HG03135 (cell line): ENCODE measurements at regions not wholly inside any gene's neighbourhood (a gene's known extent, or its start where the extent isn't known, plus 50 kb on each side); places are given as distances from the start of the nearest gene placed in this dataset.

ENCODE experiments used
- ATAC-seq: cut with Tn5 transposase; IDR thresholded peaks from one replicate; pipeline ENCODE4 v1.9.1; 2021; ENCODE audit warnings: mild to moderate bottlenecking, moderate library complexity; ENCODE audit not compliant: unreplicated experiment

GRCh38 chr1:81232420-81232819, 568.3 kb upstream of the ADGRL2 start:
- ATAC-seq = no peak

DNA sequence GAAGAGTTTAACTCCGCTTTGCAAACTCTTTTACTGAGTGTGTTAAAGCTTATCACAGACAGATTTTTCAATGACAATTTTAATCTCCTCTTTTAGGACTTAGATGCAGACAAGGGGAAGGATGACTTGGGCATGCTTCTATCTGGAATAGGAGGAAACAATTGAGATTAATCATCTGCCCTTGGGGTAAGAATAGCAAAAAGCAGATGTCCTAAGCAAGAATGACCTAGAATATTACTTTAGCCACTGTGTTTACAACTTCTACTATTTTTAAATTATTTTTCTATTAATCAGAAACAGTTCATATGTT, 569.0 kb upstream of the ADGRL2 start:
- no peak for ATAC-seq

GRCh38 chr1:81230983-81231728, 569.6 kb upstream of the ADGRL2 start:
- ATAC-seq = no peak

DNA sequence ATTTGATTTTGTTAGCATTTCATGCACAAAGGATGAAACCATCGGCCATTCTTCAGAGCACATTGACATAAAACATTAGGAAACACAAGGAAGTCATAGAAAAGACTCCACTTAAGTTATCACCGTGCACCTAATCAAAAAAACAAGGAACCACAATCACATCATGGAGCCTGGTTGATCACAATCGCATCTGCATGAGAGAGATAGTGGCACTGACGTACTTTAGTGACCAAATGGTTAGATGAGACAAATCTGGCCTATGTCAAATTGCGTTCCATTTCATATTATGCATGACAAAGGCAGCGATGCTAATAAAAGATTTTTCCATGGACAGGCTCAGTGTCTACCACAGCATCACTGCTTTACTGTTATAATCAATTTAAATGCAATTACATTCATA, 571.8 kb upstream of the ADGRL2 start:
- ATAC-seq = no peak

DNA sequence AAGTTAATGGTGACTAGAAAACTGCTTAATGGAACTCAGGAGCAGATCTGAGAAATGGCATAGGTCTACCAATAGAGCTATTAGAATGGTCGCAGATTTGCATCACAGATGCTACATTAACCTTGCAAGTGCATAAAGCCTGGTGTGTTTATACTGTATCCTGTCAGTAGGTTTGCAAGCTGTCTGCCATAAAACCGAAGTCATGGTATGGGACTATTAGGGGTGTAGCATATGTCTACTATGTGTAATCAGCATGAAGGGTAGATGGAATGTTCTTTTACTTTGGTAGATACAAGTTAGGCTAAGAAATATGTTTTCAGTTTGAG, 574.2 kb upstream of the ADGRL2 start:
- ATAC-seq = no peak

DNA sequence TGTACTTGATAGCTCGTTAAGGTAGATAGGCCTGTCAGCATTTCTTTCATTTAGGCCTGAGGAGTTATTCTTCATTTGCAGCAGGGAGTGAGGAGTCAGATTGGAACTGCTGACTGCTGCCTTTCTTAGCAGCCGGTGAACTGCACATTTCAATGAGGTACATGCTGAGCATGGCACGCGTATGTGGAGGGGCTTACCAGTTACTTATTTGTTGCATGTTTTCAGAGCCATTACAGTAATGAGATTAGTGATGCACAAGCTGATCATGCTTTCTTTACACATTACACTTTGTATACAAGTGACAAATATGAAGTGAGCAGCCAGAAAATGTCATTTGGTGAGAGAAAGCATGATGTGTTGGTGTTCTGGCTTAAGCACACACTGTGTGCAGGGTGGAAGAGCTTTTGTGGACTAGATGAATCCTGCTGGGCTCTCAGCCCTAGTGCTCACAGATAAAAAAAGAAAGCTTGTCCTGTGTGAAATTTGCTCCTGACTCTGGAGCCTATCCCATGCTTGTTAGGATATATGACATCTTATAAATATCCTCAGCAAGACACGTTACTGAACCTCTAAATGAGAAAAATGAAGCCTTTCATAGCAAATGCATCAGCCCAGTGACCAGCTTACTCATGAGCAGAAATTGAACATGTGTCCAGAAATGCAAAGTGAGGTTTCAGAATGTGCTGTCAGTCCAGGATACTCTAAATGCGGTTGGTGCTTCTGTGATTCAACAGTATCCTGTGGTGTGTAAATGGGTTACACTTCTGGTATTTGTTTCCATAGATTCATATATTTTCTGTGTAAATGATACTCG, 574.7 kb upstream of the ADGRL2 start:
- ATAC-seq = no peak

GRCh38 chr1:81224222-81224621, 576.5 kb upstream of the ADGRL2 start:
- ATAC-seq = no peak

- no peak for ATAC-seq
Measured at GRCh38 chr1:81221564-81221963, 579.2 kb upstream of the ADGRL2 start.

DNA sequence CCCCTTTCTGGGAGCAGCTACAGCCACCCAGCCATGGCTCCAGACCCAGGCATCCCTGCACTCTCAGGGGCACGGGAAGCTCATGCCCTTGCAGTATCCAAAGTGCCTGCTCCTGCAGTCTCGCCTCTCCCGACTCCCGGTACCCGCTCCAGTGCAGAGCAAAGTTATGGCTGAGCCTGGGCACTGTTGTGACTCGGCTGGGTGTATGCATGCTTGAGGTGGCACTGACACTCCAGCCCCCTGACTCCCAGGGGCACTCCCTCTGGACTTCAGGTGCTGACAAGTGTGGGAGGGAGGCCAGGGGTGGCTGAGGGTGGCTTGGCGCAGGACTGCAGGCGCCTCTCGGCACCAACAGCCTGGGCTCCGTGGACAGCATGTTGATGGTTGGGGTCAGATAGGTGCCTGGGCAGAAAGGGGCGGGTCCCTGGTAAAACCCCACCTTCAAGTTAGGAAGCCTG, 580.1 kb upstream of the ADGRL2 start:
- ATAC-seq = no peak

- no peak for ATAC-seq
Measured at GRCh38 chr1:81217058-81217457, 583.7 kb upstream of the ADGRL2 start.

- no peak for ATAC-seq
Measured at GRCh38 chr1:81213279-81213678, 587.5 kb upstream of the ADGRL2 start.

DNA sequence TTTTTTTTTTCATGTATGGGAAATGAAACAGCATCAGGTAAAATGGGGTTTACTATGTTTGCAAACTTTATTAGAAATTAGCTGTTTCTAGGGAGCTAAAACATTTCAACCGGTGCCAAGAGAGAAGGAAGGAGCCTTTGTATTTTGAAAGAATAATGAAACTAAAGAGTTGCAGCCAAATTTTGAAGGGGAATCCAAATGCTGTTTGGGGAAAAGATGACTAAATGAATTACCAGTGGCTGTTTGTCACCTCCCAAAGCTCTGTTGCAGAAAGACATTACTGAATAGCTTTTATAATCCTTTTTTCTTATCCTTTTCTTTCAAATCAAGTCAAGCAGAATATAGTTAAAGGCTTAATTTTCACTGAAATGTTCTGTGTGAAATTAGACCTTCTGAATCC, 591.3 kb upstream of the ADGRL2 start:
- no peak for ATAC-seq

DNA sequence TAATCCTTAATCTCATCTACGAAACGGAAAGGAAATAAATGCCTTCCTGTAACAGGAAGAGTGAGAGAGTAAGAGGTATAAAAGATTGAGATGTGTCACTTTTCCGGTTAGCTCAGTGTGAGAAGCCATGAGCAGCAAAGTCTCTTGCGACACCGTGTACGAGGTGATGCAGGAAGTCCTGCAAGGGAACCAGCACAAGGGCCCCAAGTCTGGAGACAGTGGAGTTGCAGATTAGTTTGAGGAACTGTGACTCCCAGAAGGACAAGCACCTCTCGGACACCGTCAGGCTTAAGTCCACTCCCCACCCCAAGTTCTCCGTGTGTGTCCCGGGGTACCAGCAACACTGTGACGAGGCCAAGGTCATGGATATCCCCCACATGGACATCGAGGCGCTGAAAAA, 592.3 kb upstream of the ADGRL2 start:
- no peak for ATAC-seq

- ATAC-seq = no peak
Measured at GRCh38 chr1:81205956-81206355, 594.8 kb upstream of the ADGRL2 start.

DNA sequence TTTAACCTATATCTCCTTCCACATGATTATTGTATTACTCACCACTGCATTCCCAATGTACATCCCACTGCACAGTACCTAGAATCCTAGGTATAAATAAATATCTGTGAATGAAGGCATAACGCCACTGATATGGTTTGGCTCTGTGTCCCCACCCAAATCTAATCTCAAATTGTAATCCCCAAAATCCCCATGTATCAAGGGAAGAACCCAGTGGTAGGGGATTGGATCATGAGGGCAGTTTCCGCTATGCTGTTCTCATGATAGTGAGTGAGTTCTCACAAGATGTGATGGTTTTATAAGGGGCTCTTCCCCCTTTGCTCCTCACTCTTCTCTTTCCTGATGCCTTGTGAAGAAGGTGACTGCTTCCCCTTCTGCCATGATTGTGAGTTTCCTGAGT, 599.0 kb upstream of the ADGRL2 start:
- ATAC-seq = no peak

DNA sequence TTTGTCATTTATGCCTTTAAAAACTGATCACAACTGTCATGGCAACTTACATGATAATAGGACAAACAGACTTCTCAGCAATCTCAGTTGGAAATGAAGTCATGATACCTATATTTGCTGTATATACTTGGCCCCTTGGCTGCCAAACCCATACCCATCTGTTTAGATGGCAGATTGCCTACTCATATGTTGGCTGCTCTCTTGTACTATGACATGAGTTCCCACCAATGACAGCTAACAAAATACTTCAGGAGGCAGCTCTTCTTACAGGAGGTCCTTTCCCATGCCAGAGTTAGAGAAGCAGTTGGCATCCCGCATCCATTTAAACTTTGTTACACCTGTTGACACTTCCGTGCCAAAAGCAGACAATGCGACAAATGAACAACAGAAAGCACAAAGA, 603.1 kb upstream of the ADGRL2 start:
- no peak for ATAC-seq

DNA sequence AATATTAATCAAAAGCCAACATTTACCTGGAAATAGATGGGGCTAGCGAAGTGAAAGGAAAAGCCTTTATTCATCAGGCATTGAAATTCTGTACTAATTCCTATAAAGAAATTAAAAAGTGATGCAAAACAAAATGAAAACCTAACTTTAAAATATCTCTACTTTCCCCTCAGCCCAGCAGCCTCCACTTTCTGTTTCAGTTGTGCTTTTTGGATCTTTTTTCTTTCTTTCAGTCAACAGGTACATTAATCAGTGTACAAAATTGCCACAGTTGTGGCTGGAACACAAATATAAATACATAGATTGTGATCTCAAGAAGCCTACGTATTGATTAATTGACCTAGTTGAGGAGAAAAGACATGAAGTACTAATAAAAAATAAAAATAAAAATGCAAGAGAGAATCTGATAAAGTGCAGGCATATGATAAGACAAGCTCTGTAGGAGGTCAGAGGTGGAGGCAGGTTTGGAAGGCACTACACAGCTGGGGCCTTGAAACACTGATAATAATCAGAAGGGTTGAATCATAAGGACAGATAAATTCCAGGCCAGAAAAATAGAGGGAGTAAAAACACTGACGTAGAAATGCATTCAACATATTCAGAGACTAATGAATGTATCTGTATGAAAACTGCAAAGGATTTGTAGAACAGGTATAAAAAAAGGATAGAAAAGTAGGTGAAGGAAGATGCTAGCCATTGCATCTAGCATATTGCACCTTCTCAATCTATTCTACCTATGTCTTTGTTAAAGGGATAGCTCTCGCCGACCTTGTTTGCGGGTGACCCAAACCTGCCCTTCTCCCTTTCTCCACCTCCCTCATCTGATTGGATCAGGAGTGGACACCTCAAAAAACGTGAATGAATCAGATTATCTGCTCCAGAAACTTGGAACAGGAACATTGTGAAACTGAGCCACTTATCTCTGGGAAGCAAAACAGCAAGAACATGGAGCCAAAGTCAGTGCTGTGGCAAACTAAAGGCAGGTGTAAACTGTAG, 607.8 kb upstream of the ADGRL2 start:
- ATAC-seq = no peak

DNA sequence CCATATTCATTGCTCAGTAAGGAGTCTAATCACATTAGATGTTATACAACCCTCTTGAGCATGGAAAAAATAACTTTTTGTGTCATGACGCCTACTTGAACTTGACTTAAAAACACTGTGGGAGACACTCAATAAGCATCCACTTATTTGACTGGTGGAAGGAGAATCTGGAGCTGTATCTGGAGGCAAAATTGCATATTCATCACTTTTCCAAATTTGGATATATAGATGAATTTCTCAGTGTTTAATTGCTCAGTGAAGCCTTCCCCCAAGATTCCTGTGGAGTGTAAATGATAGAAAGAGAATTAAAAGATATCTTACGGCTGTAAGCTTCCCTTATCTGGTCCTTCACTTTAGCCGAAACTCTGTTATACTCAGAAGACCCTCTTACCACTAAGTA, 610.7 kb upstream of the ADGRL2 start:
- ATAC-seq = no peak

DNA sequence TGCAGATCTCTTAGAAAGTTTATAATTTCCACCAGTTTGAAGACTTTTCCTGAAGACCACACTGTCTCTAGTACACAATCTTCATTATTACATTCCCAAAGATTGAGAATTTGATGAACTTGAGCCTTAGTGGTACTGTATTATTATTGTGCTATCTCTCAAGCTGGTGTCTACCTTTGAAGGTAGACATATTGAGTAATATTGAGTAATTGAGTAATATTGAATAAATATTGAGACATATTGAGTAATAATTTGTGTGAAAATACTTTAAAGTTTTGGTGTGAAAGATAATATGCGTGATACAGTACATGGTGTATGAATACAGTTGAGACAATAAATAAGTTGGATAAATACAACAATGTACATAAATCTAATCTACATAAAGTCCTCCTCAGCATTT, 613.1 kb upstream of the ADGRL2 start:
- ATAC-seq = no peak

DNA sequence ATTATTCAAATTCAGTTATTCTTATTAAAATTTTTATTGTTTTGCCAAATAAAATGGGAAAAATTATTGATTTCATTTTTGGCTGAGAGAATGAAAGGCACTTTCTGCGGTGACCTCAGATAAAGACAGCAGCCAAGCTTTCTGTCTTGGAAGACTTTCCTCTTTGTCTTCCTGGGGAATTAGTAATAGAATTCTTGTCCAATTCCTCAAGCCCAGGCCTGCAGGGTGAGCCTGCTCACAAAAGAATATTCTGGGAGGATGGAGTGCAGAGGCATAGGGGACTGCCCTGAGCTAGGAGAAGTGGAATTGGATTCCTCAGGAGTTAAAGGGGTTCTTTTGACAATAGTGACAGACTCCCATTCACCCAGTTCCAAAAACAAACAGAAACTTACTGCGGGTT, 614.5 kb upstream of the ADGRL2 start:
- no peak for ATAC-seq

- no peak for ATAC-seq
Measured at GRCh38 chr1:81183553-81183952, 617.2 kb upstream of the ADGRL2 start.
